IMR-90 (cell line): ENCODE measurements at regions not wholly inside any gene's neighbourhood (a gene's known extent, or its start where the extent isn't known, plus 50 kb on each side); places are given as distances from the start of the nearest gene placed in this dataset.
A peak's percentile ranks its signal among the peaks of the same experiment; 100 is the strongest.

Source experiments
- ATAC-seq: fragments of 200-7000 bp; cut with Tn5 transposase; 2 replicates; pipeline ENCODE4 v1.9.1; 2020; ENCODE audit warnings: low read depth, mild to moderate bottlenecking, moderate library complexity
- BruUV-seq: library from RNA; stranded (reverse); fragments of 400-500 nt; replicated peaks from 2 replicates; lab custom pipeline; 2021; lab: Mats Ljungman, UMichigan
- CTCF ChIA-PET: fragments of 300-600 bp; formaldehyde crosslinking; extraction: SDS; loops from one replicate; lab custom pipeline; 2021; ENCODE audit warnings: antibody characterized with exemption; lab: Yijun Ruan, JAX
- POLR2A ChIA-PET: fragments of 300-600 bp; sonication (Branson Sonifier 250); formaldehyde crosslinking; loops from one replicate; lab custom pipeline; 2022; ENCODE audit warnings: antibody characterized with exemption; ENCODE audit not compliant: unreplicated experiment; lab: Charles Lee
- DNase-seq: peaks from one replicate; pipeline ENCODE4 v3.0.0; 2013
- H2AFZ ChIP-seq: replicated peaks from 2 replicates; pipeline ENCODE3; 2013; ENCODE audit warnings: low read length, mild to moderate bottlenecking; ENCODE audit not compliant: poor library complexity
- H2AK5ac ChIP-seq: 2 replicates; pipeline ENCODE4 v1.6.1; 2013; ENCODE audit warnings: low read depth, low read length, inconsistent platforms
- H2AK9ac ChIP-seq: replicated peaks from 2 replicates; pipeline ENCODE3; 2013; ENCODE audit warnings: mild to moderate bottlenecking, low read depth, low read length, moderate library complexity; ENCODE audit not compliant: poor library complexity
- H2BK120ac ChIP-seq: 2 replicates; pipeline ENCODE4 v1.6.1; 2013; ENCODE audit warnings: low read depth, low read length, inconsistent platforms
- H2BK15ac ChIP-seq: 3 replicates; pipeline ENCODE4 v1.6.1; 2013; ENCODE audit warnings: low read depth, low read length, inconsistent platforms
- H2BK20ac ChIP-seq: 2 replicates; pipeline ENCODE4 v1.6.1; 2013; ENCODE audit warnings: low read depth, mild to moderate bottlenecking, inconsistent platforms, low read length, moderate library complexity
- H2BK5ac ChIP-seq: 2 replicates; pipeline ENCODE4 v1.6.1; 2013; ENCODE audit warnings: mild to moderate bottlenecking, low read depth, low read length, inconsistent platforms; ENCODE audit not compliant: poor library complexity, severe bottlenecking
- H3K14ac ChIP-seq: replicated peaks from 2 replicates; pipeline ENCODE4 v1.6.1; 2013; ENCODE audit warnings: low read depth, low read length, inconsistent platforms
- H3K18ac ChIP-seq: 2 replicates; pipeline ENCODE4 v1.6.1; 2013; ENCODE audit warnings: low read depth, low read length, control low read depth
- H3K23ac ChIP-seq: 2 replicates; pipeline ENCODE4 v1.6.1; 2013; ENCODE audit warnings: low read depth, low read length, inconsistent platforms
- H3K27ac ChIP-seq: 2 replicates; pipeline ENCODE4 v1.5.1; 2013; ENCODE audit warnings: mild to moderate bottlenecking, control low read depth, low read length; ENCODE audit not compliant: insufficient read depth
- H3K27me3 ChIP-seq: 2 replicates; pipeline ENCODE4 v1.6.1; 2013; ENCODE audit warnings: low read length; ENCODE audit not compliant: control insufficient read depth, insufficient read depth
- H3K36me3 ChIP-seq: 2 replicates; pipeline ENCODE4 v1.6.1; 2013; ENCODE audit warnings: low read length, mixed read lengths; ENCODE audit not compliant: control insufficient read depth, insufficient read depth
- H3K4ac ChIP-seq: 2 replicates; pipeline ENCODE4 v1.6.1; 2013; ENCODE audit warnings: low read depth, low read length, inconsistent platforms
- H3K4me1 ChIP-seq: 2 replicates; pipeline ENCODE4 v1.6.1; 2013; ENCODE audit warnings: low read length, mixed read lengths; ENCODE audit not compliant: control insufficient read depth, insufficient read depth
- H3K4me2 ChIP-seq: 2 replicates; pipeline ENCODE4 v1.6.1; 2013; ENCODE audit warnings: low read depth, mild to moderate bottlenecking, control low read depth, low read length, moderate library complexity
- H3K4me3 ChIP-seq: 2 replicates; pipeline ENCODE4 v1.5.1; 2013; ENCODE audit warnings: low read depth, mild to moderate bottlenecking, control low read depth, low read length, moderate library complexity; ENCODE audit not compliant: insufficient read depth
- H3K56ac ChIP-seq: 2 replicates; pipeline ENCODE4 v1.6.1; 2013; ENCODE audit warnings: low read length, inconsistent platforms; ENCODE audit not compliant: insufficient read depth; ENCODE audit errors: extremely low read depth
- H3K79me1 ChIP-seq, 2 experiments: 2 replicates each; pipeline ENCODE4 v1.6.1; 2013; ENCODE audit warnings: low read length in 2 of 2, inconsistent platforms in 1 of 2, low read depth in 1 of 2
- H3K9ac ChIP-seq: 2 replicates; pipeline ENCODE4 v1.6.1; 2013; ENCODE audit warnings: low read depth, low read length, control low read depth
- H3K9me1 ChIP-seq: 2 replicates; pipeline ENCODE4 v1.6.1; 2013; ENCODE audit warnings: low read length, inconsistent platforms; ENCODE audit not compliant: insufficient read depth
- H3K9me3 ChIP-seq: 2 replicates; pipeline ENCODE4 v1.6.1; 2013; ENCODE audit warnings: low read length; ENCODE audit not compliant: control insufficient read depth, insufficient read depth
- H4K20me1 ChIP-seq: 2 replicates; pipeline ENCODE4 v1.6.1; 2013; ENCODE audit warnings: low read length, inconsistent platforms; ENCODE audit not compliant: insufficient read depth
- H4K5ac ChIP-seq: 2 replicates; pipeline ENCODE4 v1.6.1; 2013; ENCODE audit warnings: mild to moderate bottlenecking, low read depth, low read length, control low read depth
- H4K8ac ChIP-seq, 2 experiments: 2 replicates each; pipeline ENCODE4 v1.6.1; 2013; ENCODE audit warnings: low read depth in 2 of 2, low read length in 2 of 2, control low read depth in 1 of 2, inconsistent platforms in 1 of 2
- H4K91ac ChIP-seq: 2 replicates; pipeline ENCODE4 v1.6.1; 2013; ENCODE audit warnings: low read depth, low read length, inconsistent platforms; ENCODE audit not compliant: insufficient read depth
- BHLHE40 ChIP-seq: fragments of 150-350 bp; IDR thresholded peaks from 2 replicates; pipeline ENCODE4 v1.6.1; 2016; ENCODE audit warnings: mild to moderate bottlenecking, low read depth, low read length
- CEBPB ChIP-seq: IDR thresholded peaks from 2 replicates; pipeline ENCODE4 v1.6.1; 2012; ENCODE audit warnings: low read depth, low read length, improper control_type of control experiment
- CHD1 ChIP-seq: IDR thresholded peaks from 2 replicates; pipeline ENCODE4 v1.6.1; 2012; ENCODE audit warnings: low read depth, low read length, improper control_type of control experiment
- MAFK ChIP-seq: IDR thresholded peaks from 2 replicates; pipeline ENCODE4 v1.6.1; 2012; ENCODE audit warnings: low read depth, low read length, improper control_type of control experiment
- MAZ ChIP-seq: IDR thresholded peaks from 2 replicates; pipeline ENCODE4 v1.6.1; 2012; ENCODE audit warnings: low read depth, mild to moderate bottlenecking, low read length, improper control_type of control experiment, moderate library complexity, borderline replicate concordance
- MXI1 ChIP-seq: IDR thresholded peaks from 2 replicates; pipeline ENCODE4 v1.6.1; 2012; ENCODE audit warnings: low read depth, mild to moderate bottlenecking, low read length, moderate library complexity, borderline replicate concordance
- NFE2L2 ChIP-seq: fragments of 150-350 bp; IDR thresholded peaks from 2 replicates; pipeline ENCODE4 v1.6.1; 2016; ENCODE audit warnings: low read depth, mild to moderate bottlenecking, low read length
- RAD21 ChIP-seq: IDR thresholded peaks from 2 replicates; pipeline ENCODE4 v1.6.1; 2012; ENCODE audit warnings: low read length, improper control_type of control experiment
- RFX5 ChIP-seq: IDR thresholded peaks from 2 replicates; pipeline ENCODE4 v1.8.0; 2012; ENCODE audit warnings: low read depth, mild to moderate bottlenecking, low read length, moderate library complexity
- SMC3 ChIP-seq: fragments of 150-350 bp; IDR thresholded peaks from 2 replicates; pipeline ENCODE4 v1.6.1; 2016; ENCODE audit warnings: low read depth, mild to moderate bottlenecking, antibody characterized with exemption, low read length, moderate library complexity
- WGBS, 2 experiments: methylation state at CpG; one replicate each; pipeline versions ENCODE4 v1.1.5 to v1.1.7; 2013; ENCODE audit warnings: missing lambda C conversion rate in 2 of 2; ENCODE audit not compliant: insufficient read length in 1 of 2; ENCODE audit errors: extremely low coverage in 2 of 2; 5-methylcytosine and 5-hydroxymethylcytosine counted together
- dilution Hi-C: fragments of 300-500 bp; cut with HindIII; formaldehyde crosslinking; loops from one replicate; pipeline ENCODE4 v1.14.3; 2018; ENCODE audit warnings: low sequenced_read_pairs; ENCODE audit not compliant: unreplicated experiment
- in situ Hi-C: fragments of 300-500 bp; cut with MboI; formaldehyde crosslinking; loops from 3 replicates; pipeline ENCODE4 v1.14.3; 2019; ENCODE audit warnings: low sequenced_read_pairs, inconsistent platforms, mixed read lengths
- intact Hi-C: fragments of 100-400 bp; cut with micrococcal nuclease; formaldehyde crosslinking; loops from 2 replicates; pipeline ENCODE4 v1.10.0; 2022
- TF ChIP-seq, protein P1 (sequence below): fragments of 150-350 bp; IDR thresholded peaks from 2 replicates; pipeline ENCODE4 v1.6.1; 2017; ENCODE audit warnings: mild to moderate bottlenecking, antibody characterized with exemption, low read length, low read depth
- TF ChIP-seq, protein P2 (sequence below): fragments of 150-350 bp; IDR thresholded peaks from 2 replicates; pipeline ENCODE4 v1.6.1; 2016; ENCODE audit warnings: low read depth, mild to moderate bottlenecking, low read length, moderate library complexity, borderline replicate concordance

DNA sequence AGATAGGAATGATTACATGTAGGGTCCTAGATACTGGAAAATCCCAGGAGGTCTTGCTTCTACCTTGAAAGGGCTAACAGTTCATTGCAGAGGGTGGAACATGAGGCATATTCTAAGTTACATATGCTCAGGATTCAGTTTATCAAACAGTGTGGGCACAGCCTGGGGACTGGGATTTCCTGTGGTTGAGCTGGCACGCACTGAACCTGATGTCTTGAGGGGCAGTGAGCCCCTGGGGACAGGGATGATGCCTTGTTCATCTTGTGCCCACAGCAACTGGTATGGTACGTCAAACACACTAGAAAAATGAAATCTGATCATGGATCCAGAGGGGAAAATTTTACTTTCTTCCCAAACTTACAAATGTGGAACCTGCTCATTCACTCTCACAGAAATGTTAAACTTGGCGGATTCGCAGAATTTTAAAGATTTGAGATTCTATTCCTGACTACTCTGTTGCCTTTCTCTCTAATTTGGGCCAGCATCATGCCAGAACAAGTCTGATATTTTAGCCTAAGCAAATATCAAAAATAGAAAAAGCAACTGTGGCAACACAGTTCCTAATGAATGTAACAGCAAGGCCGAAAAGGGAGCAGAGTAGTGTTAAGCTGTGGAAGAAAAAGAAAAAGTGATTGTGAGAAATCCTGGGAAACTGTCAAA, 68.2 kb upstream of the COL24A1 start:
- no peak overlapping the region for H3K23ac ChIP-seq
- H3K9ac ChIP-seq = no peak overlapping the region
- no peaks in the 10 kb centered on the region for H3K4me1 ChIP-seq
- no CpG with 5 or more reads among the region's 5 CpGs for WGBS, 2 experiments
- H3K56ac ChIP-seq = no peak overlapping the region
- dilution Hi-C loops = no loop called here
- DNase-seq (no peak), ATAC-seq (no peak)
- intact Hi-C loops = no loop called here
- H3K9me3 ChIP-seq = no peaks in the 10 kb centered on the region
- no peak overlapping the region for H2BK5ac ChIP-seq
- H3K9me1 ChIP-seq = no peaks in the 10 kb centered on the region
- H3K4ac ChIP-seq = no peak overlapping the region
- H2BK15ac ChIP-seq = no peak overlapping the region
- H3K4me2 ChIP-seq = no peak overlapping the region
- H3K4me3 ChIP-seq = no peak overlapping the region
- TF ChIP-seq RFX5 (no peak), MAFK (no peak), NFE2L2 (no peak), MAZ (no peak), MXI1 (no peak), RAD21 (no peak), BHLHE40 (no peak), SMC3 (no peak), CEBPB (no peak), CHD1 (no peak)
- TF ChIP-seq, protein P1, sequence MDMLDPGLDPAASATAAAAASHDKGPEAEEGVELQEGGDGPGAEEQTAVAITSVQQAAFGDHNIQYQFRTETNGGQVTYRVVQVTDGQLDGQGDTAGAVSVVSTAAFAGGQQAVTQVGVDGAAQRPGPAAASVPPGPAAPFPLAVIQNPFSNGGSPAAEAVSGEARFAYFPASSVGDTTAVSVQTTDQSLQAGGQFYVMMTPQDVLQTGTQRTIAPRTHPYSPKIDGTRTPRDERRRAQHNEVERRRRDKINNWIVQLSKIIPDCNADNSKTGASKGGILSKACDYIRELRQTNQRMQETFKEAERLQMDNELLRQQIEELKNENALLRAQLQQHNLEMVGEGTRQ = no peak
- TF ChIP-seq, protein P2, sequence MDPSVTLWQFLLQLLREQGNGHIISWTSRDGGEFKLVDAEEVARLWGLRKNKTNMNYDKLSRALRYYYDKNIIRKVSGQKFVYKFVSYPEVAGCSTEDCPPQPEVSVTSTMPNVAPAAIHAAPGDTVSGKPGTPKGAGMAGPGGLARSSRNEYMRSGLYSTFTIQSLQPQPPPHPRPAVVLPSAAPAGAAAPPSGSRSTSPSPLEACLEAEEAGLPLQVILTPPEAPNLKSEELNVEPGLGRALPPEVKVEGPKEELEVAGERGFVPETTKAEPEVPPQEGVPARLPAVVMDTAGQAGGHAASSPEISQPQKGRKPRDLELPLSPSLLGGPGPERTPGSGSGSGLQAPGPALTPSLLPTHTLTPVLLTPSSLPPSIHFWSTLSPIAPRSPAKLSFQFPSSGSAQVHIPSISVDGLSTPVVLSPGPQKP = no peak
- H2AFZ ChIP-seq = peak overlapping the region; percentile 29
- H3K36me3 ChIP-seq = no peaks in the 10 kb centered on the region
- no peak overlapping the region for H4K5ac ChIP-seq
- H3K27ac ChIP-seq = no peak overlapping the region
- no peak overlapping the region for H2AK5ac ChIP-seq
- H3K79me1 ChIP-seq = no peaks in the 10 kb centered on the region
- in situ Hi-C loops = no loop called here
- H2BK120ac ChIP-seq = no peak overlapping the region
- H3K14ac ChIP-seq = no peak overlapping the region
- POLR2A ChIA-PET = no interaction called here
- no peak overlapping the region for H4K91ac ChIP-seq
- no TSS peak for BruUV-seq
- H2BK20ac ChIP-seq = no peak overlapping the region
- no peaks in the 10 kb centered on the region; the same call in 1 of the 2 replicates for H3K27me3 ChIP-seq
- no peak overlapping the region for H2AK9ac ChIP-seq
- H4K8ac ChIP-seq = no peak overlapping the region
- no peaks in the 10 kb centered on the region for H4K20me1 ChIP-seq
- CTCF ChIA-PET = no interaction called here
- H3K18ac ChIP-seq = no peak overlapping the region
